Uterus (tissue), 2 donors: ENCODE measurements at regions not wholly inside any gene's neighbourhood (a gene's known extent, or its start where the extent isn't known, plus 50 kb on each side); places are given as distances from the start of the nearest gene placed in this dataset.

Experiments
- POLR2A ChIP-seq, 2 donors: fragments of 450-650 bp; IDR thresholded peaks; one replicate each; pipeline ENCODE4 v1.6.1; 2016; ENCODE audit warnings: antibody characterized with exemption in 2 of 2, mild to moderate bottlenecking in 1 of 2, moderate library complexity in 1 of 2
- TF ChIP-seq, protein P1 (sequence below), 4 experiments: fragments of 200-600 bp in 2 of 4; fragments of 450-650 bp in 2 of 4; sonication (generic) in 2 of 4; IDR thresholded peaks; one replicate each; pipeline ENCODE4 v1.5.1; 2016 to 2019; ENCODE audit warnings: antibody characterized with exemption in 4 of 4, mild to moderate bottlenecking in 2 of 4, moderate library complexity in 1 of 4

DNA sequence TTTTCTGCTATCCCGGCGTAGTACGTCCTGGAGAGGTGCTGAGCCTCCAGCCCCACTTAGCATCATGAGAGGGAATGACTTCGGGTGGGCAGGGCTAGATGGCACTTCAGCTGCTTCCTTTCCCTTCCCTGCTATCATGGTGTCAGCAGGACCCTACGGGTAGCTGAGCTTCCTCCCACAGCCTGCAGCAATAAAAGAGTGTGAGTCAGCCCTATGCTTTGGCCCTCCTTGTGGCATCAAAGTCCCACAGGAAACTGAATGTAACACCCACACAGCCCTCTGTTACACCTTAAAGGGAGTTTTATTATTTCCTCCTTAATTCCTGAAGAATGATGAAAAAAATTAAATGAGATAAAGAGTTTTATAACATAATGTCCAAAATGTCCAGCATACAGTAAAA is 458.1 kb downstream of the RPS24 start:
- TF ChIP-seq, protein P1, sequence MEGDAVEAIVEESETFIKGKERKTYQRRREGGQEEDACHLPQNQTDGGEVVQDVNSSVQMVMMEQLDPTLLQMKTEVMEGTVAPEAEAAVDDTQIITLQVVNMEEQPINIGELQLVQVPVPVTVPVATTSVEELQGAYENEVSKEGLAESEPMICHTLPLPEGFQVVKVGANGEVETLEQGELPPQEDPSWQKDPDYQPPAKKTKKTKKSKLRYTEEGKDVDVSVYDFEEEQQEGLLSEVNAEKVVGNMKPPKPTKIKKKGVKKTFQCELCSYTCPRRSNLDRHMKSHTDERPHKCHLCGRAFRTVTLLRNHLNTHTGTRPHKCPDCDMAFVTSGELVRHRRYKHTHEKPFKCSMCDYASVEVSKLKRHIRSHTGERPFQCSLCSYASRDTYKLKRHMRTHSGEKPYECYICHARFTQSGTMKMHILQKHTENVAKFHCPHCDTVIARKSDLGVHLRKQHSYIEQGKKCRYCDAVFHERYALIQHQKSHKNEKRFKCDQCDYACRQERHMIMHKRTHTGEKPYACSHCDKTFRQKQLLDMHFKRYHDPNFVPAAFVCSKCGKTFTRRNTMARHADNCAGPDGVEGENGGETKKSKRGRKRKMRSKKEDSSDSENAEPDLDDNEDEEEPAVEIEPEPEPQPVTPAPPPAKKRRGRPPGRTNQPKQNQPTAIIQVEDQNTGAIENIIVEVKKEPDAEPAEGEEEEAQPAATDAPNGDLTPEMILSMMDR (IDR thresholded peaks at IDR 0.05) = no peak
- no peak for TF ChIP-seq POLR2A (IDR thresholded peaks at IDR 0.05)
